ENCODE measurements at regions not wholly inside any gene's neighbourhood (a gene's known extent, or its start where the extent isn't known, plus 50 kb on each side); places are given as distances from the start of the nearest gene placed in this dataset.
A peak's percentile ranks its signal among the peaks of the same experiment; 100 is the strongest.

DNA sequence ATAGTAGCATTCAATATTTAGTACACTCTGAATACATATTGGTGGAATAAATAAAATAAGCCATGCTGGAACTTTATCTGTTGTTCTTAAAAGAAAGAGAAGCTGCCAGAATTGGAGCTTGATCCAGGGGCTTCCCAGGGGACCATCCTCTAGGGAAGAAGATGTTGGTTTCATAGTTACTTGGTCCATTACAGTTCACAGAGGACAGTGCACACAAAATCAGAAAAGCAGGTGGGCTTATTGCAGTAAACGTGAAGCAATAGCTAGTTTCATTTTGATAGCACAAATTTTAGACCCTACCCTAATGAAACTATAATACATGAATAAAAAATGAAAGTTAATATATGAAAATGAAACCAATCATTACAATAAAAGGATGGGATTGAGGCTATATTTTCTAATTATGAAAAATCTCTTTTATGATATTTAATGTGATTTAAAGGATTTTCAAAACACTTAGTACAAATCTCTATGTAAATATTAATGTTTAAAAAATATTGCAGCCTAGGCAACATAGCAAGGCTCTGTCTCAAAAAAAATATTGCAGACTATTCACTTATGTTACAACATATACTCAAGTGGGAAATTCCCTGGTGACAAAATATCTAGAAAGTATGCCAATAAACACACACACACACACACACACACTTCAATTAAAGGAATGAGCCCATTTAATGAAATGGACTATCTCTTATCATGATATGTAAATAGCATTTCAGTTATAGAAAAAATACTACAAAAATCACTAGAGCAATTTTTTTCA, 227.0 kb upstream of the MARCKS start:
- ATAC-seq = no peak
- POLR2A ChIA-PET = interaction anchor here (1.4 kb wide), 1 partner anchor 13 kb away, joined by 3 read pairs; no protein-coding TSS in a partner anchor
- 60% methylated on average over 1 of the region's 1 CpG for WGBS (ENCODE audit: missing lambda C conversion rate)

GRCh38 chr6:113630738-113631535, 226.2 kb upstream of the MARCKS start:
- DNase-seq (ENCODE audit: low read depth in 1 of 2, low spot score in 1 of 2) (no peak), ATAC-seq (no peak), FAIRE-seq (no peak)
- no peaks in the 10 kb centered on the region for H3K9me3 ChIP-seq
- peaks cover 57% of the 10 kb centered on the region for H3K4me1 ChIP-seq
- ChIA-PET POLR2A (interaction anchor here (1.4 to 2.3 kb wide), 3 partner anchors 12 to 227 kb away, joined by 3 to 11 read pairs (median 6); no protein-coding TSS in a partner anchor), CTCF (interaction anchor here (0.8 to 1.8 kb wide), 2 partner anchors 228 kb away, joined by 4 read pairs; no protein-coding TSS in a partner anchor)
- peak overlapping the region; percentile 74 for H3K4me2 ChIP-seq
- peak overlapping the region; percentile 69 to 87; a peak in 5 of 6 replicates for H3K27ac ChIP-seq
- TF ChIP-seq, protein P1, sequence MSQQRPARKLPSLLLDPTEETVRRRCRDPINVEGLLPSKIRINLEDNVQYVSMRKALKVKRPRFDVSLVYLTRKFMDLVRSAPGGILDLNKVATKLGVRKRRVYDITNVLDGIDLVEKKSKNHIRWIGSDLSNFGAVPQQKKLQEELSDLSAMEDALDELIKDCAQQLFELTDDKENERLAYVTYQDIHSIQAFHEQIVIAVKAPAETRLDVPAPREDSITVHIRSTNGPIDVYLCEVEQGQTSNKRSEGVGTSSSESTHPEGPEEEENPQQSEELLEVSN (IDR thresholded peaks at IDR 0.05; ENCODE audit: borderline replicate concordance, low read depth) = no peak
- TF ChIP-seq JUNB (IDR thresholded peaks at IDR 0.05) (no peak), GATA3 (IDR thresholded peaks at IDR 0.05; ENCODE audit: borderline replicate concordance) (no peak), ZFP36 (IDR thresholded peaks at IDR 0.05; ENCODE audit: borderline replicate concordance, partially characterized antibody) (no peak), KDM5A (IDR thresholded peaks at IDR 0.05) (no peak), RNF2 (IDR thresholded peaks at IDR 0.05; ENCODE audit: borderline replicate concordance, low read depth) (no peak), HOXB5 (CRISPR knock-in tag; IDR thresholded peaks at IDR 0.05) (no peak), HOXA7 (CRISPR knock-in tag; IDR thresholded peaks at IDR 0.05) (no peak), NR3C1 (IDR thresholded peaks at IDR 0.05) (no peak), CBX8 (IDR thresholded peaks at IDR 0.05) (no peak)
- TF ChIP-seq, protein P2, sequence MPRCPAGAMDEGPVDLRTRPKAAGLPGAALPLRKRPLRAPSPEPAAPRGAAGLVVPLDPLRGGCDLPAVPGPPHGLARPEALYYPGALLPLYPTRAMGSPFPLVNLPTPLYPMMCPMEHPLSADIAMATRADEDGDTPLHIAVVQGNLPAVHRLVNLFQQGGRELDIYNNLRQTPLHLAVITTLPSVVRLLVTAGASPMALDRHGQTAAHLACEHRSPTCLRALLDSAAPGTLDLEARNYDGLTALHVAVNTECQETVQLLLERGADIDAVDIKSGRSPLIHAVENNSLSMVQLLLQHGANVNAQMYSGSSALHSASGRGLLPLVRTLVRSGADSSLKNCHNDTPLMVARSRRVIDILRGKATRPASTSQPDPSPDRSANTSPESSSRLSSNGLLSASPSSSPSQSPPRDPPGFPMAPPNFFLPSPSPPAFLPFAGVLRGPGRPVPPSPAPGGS (IDR thresholded peaks at IDR 0.05) = no peak
- TF ChIP-seq, protein P3, sequence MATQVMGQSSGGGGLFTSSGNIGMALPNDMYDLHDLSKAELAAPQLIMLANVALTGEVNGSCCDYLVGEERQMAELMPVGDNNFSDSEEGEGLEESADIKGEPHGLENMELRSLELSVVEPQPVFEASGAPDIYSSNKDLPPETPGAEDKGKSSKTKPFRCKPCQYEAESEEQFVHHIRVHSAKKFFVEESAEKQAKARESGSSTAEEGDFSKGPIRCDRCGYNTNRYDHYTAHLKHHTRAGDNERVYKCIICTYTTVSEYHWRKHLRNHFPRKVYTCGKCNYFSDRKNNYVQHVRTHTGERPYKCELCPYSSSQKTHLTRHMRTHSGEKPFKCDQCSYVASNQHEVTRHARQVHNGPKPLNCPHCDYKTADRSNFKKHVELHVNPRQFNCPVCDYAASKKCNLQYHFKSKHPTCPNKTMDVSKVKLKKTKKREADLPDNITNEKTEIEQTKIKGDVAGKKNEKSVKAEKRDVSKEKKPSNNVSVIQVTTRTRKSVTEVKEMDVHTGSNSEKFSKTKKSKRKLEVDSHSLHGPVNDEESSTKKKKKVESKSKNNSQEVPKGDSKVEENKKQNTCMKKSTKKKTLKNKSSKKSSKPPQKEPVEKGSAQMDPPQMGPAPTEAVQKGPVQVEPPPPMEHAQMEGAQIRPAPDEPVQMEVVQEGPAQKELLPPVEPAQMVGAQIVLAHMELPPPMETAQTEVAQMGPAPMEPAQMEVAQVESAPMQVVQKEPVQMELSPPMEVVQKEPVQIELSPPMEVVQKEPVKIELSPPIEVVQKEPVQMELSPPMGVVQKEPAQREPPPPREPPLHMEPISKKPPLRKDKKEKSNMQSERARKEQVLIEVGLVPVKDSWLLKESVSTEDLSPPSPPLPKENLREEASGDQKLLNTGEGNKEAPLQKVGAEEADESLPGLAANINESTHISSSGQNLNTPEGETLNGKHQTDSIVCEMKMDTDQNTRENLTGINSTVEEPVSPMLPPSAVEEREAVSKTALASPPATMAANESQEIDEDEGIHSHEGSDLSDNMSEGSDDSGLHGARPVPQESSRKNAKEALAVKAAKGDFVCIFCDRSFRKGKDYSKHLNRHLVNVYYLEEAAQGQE (IDR thresholded peaks at IDR 0.05) = no peak
- H3K4me3 ChIP-seq = no peak overlapping the region
- WGBS (ENCODE audit: missing lambda C conversion rate) = 85% methylated on average over 7 of the region's 7 CpGs

More for the DNA sequence above, 227.0 kb upstream of the MARCKS start:
- FAIRE-seq (no peak), DNase-seq (ENCODE audit: low read depth in 1 of 2, low spot score in 1 of 2) (no peak)
- peak overlapping the region; percentile 74; the same call in 2 of the 3 replicates for H3K4me2 ChIP-seq
- TF ChIP-seq ZC3H11A (IDR thresholded peaks at IDR 0.05) (no peak), EHF (CRISPR knock-in tag; IDR thresholded peaks at IDR 0.05) (no peak), BHLHE40 (IDR thresholded peaks at IDR 0.05; ENCODE audit: low read depth, low read length) (no peak), RNF2 (IDR thresholded peaks at IDR 0.05; ENCODE audit: borderline replicate concordance, low read depth) (no peak), ATOH8 (CRISPR knock-in tag; IDR thresholded peaks at IDR 0.05; ENCODE audit: low read depth) (no peak), TFCP2L1 (CRISPR knock-in tag; IDR thresholded peaks at IDR 0.05) (no peak), FOSB (CRISPR knock-in tag; IDR thresholded peaks at IDR 0.05) (no peak), JUN (IDR thresholded peaks at IDR 0.05) (no peak), KDM5A (IDR thresholded peaks at IDR 0.05) (no peak), RAD21 (conservative IDR thresholded peaks at IDR 0.05 in 1 of 2, IDR thresholded peaks at IDR 0.05 in 1 of 2) (no peak), MAZ (IDR thresholded peaks at IDR 0.05; ENCODE audit: borderline replicate concordance, low read depth, low read length) (no peak), FOSL2 (IDR thresholded peaks at IDR 0.05) (no peak), FOSL2 (CRISPR knock-in tag; IDR thresholded peaks at IDR 0.05) (no peak), TP53 (CRISPR knock-in tag; IDR thresholded peaks at IDR 0.05) (no peak), FOXS1 (CRISPR knock-in tag; IDR thresholded peaks at IDR 0.05) (no peak), NFE2L2 (conservative IDR thresholded peaks at IDR 0.05; ENCODE audit: low read length) (no peak), HOXA7 (CRISPR knock-in tag; IDR thresholded peaks at IDR 0.05) (no peak), GATA3 (IDR thresholded peaks at IDR 0.05; ENCODE audit: borderline replicate concordance) (no peak), POLR2A (IDR thresholded peaks at IDR 0.05; ENCODE audit: low read length) (no peak), HDAC2 (IDR thresholded peaks at IDR 0.05) (no peak)
- TF ChIP-seq, protein P4, sequence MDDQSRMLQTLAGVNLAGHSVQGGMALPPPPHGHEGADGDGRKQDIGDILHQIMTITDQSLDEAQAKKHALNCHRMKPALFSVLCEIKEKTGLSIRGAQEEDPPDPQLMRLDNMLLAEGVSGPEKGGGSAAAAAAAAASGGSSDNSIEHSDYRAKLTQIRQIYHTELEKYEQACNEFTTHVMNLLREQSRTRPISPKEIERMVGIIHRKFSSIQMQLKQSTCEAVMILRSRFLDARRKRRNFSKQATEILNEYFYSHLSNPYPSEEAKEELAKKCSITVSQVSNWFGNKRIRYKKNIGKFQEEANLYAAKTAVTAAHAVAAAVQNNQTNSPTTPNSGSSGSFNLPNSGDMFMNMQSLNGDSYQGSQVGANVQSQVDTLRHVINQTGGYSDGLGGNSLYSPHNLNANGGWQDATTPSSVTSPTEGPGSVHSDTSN (IDR thresholded peaks at IDR 0.05) = no peak
- H3K4me1 ChIP-seq = peaks cover 49% of the 10 kb centered on the region
- no peak overlapping the region for H3K4me3 ChIP-seq
- CTCF ChIA-PET = interaction anchor here (1.4 to 1.8 kb wide), 2 partner anchors 12 to 229 kb away, joined by 3 to 4 read pairs; no protein-coding TSS in a partner anchor
- peak overlapping the region in 1 of 2 experiments; percentile 87; a peak in 4 of 6 replicates for H3K27ac ChIP-seq
- no peaks in the 10 kb centered on the region for H3K9me3 ChIP-seq

Measured in A549 (cell line).